SK-N-SH (cell line): ENCODE measurements at regions not wholly inside any gene's neighbourhood (a gene's known extent, or its start where the extent isn't known, plus 50 kb on each side); places are given as distances from the start of the nearest gene placed in this dataset.

Source experiments
- CHD2 ChIP-seq: fragments of 150-350 bp; IDR thresholded peaks from 2 replicates; pipeline ENCODE4 v1.6.1; 2018; ENCODE audit warnings: low read length; ENCODE audit not compliant: partially characterized antibody
- CTCF ChIP-seq: fragments of 200-600 bp; sonication (generic); IDR thresholded peaks from 2 replicates; pipeline ENCODE4 v1.6.1; 2017; ENCODE audit warnings: antibody characterized with exemption, mild to moderate bottlenecking, moderate library complexity
- EZH2phosphoT487 ChIP-seq: fragments of 200-600 bp; sonication (generic); IDR thresholded peaks from 2 replicates; pipeline ENCODE4 v1.6.1; 2017; ENCODE audit warnings: low read depth, mixed run types, mild to moderate bottlenecking, antibody characterized with exemption, moderate library complexity, borderline replicate concordance
- GABPA ChIP-seq: IDR thresholded peaks from 2 replicates; pipeline ENCODE4 v1.4.0; 2012; ENCODE audit warnings: low read depth, mild to moderate bottlenecking
- GATA2 ChIP-seq: sonication (generic); formaldehyde crosslinking; IDR thresholded peaks from 2 replicates; pipeline ENCODE4 v1.5.0; 2020; ENCODE audit warnings: mild to moderate bottlenecking, missing genetic modification reagents
- JUND ChIP-seq: IDR thresholded peaks from 2 replicates; pipeline ENCODE4 v1.4.0; 2012
- MAX ChIP-seq: IDR thresholded peaks from 2 replicates; pipeline ENCODE4 v1.4.0; 2012; ENCODE audit warnings: low read depth
- MXI1 ChIP-seq: IDR thresholded peaks from 2 replicates; pipeline ENCODE4 v1.6.1; 2012; ENCODE audit warnings: mild to moderate bottlenecking, low read depth, low read length, improper control_type of control experiment
- NRF1 ChIP-seq: IDR thresholded peaks from 2 replicates; pipeline ENCODE4 v1.6.1; 2012; ENCODE audit warnings: low read depth, mild to moderate bottlenecking, low read length
- RFX5 ChIP-seq: IDR thresholded peaks from 2 replicates; pipeline ENCODE4 v1.6.1; 2012; ENCODE audit warnings: mild to moderate bottlenecking, improper control_type of control experiment, low read length
- SIN3A ChIP-seq: IDR thresholded peaks from 2 replicates; pipeline ENCODE4 v1.6.1; 2012; ENCODE audit warnings: low read depth, mild to moderate bottlenecking, low read length, moderate library complexity, borderline replicate concordance
- TAF1 ChIP-seq: IDR thresholded peaks from 2 replicates; pipeline ENCODE4 v1.6.1; 2012; ENCODE audit warnings: low read depth, mild to moderate bottlenecking, low read length, moderate library complexity, borderline replicate concordance
- ZBTB33 ChIP-seq: IDR thresholded peaks from 2 replicates; pipeline ENCODE4 v1.4.0; 2012; ENCODE audit warnings: low read depth, borderline replicate concordance

GRCh38 chr6:126764104-126764503 lies 354.4 kb upstream of the RSPO3 start:
- TF ChIP-seq SIN3A (no peak), CHD2 (no peak), TAF1 (no peak), CTCF (no peak), GABPA (no peak), GATA2 (CRISPR knock-in tag) (no peak), MAX (no peak), ZBTB33 (no peak), MXI1 (no peak), RFX5 (no peak), JUND (no peak), EZH2phosphoT487 (no peak), NRF1 (no peak)
